Sigmoid colon (tissue), 4 donors: ENCODE measurements at regions not wholly inside any gene's neighbourhood (a gene's known extent, or its start where the extent isn't known, plus 50 kb on each side); places are given as distances from the start of the nearest gene placed in this dataset.

ENCODE experiments used
- EP300 ChIP-seq, 4 donors: sonication (generic); formaldehyde crosslinking; IDR thresholded peaks; one replicate each; pipeline ENCODE4 v1.6.1; 2017; ENCODE audit warnings: antibody characterized with exemption in 4 of 4
- TF ChIP-seq, protein P1 (sequence below), 4 experiments: fragments of 450-650 bp in 3 of 4; fragments of 200-600 bp in 1 of 4; IDR thresholded peaks; one replicate each; pipeline ENCODE4 v1.5.1; 2016 to 2019; ENCODE audit warnings: antibody characterized with exemption in 4 of 4, mild to moderate bottlenecking in 3 of 4, moderate library complexity in 2 of 4

DNA sequence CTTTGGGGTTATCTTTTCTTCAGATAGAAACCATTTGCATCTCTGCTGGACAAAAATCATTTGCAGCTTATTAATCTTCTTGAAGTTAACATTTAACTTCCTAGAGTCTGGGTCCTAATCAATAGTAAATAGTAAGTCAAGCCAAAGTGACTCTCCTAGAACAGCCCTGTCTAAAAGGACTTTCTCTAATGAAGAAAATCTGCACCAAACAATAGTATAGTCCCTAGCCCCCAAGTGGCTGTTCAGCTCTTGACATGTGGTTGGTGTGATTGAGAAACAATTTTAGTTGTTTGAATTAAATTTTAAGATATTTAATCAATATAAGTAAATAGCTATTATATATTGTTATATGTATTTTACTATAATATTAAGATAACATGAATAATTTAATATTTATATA is 64.6 kb upstream of the SHB start:
- TF ChIP-seq, protein P1, sequence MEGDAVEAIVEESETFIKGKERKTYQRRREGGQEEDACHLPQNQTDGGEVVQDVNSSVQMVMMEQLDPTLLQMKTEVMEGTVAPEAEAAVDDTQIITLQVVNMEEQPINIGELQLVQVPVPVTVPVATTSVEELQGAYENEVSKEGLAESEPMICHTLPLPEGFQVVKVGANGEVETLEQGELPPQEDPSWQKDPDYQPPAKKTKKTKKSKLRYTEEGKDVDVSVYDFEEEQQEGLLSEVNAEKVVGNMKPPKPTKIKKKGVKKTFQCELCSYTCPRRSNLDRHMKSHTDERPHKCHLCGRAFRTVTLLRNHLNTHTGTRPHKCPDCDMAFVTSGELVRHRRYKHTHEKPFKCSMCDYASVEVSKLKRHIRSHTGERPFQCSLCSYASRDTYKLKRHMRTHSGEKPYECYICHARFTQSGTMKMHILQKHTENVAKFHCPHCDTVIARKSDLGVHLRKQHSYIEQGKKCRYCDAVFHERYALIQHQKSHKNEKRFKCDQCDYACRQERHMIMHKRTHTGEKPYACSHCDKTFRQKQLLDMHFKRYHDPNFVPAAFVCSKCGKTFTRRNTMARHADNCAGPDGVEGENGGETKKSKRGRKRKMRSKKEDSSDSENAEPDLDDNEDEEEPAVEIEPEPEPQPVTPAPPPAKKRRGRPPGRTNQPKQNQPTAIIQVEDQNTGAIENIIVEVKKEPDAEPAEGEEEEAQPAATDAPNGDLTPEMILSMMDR (IDR thresholded peaks at IDR 0.05), result no peak
- TF ChIP-seq EP300 (IDR thresholded peaks at IDR 0.05), result no peak
